ENCODE measurements at regions not wholly inside any gene's neighbourhood (a gene's known extent, or its start where the extent isn't known, plus 50 kb on each side); places are given as distances from the start of the nearest gene placed in this dataset.

DNA sequence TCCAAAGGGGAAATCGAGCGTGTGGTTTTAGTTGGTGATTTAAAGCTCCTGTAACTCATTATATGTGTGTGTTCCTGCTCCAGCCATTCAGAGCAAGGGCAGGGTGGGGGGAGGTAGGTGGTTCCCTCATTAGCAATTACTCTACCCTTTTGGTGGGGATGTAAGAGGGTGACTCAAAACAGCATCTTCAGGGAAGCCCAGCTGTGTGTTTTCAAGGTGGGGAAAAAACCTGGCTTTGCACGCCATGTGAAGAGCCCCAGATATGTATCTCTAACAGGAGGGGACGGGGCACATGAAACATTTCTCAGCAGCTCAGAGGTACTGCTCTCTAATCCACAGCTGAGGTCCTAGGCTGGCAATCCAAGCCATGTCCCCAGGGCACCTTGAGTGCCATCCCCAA, 241.3 kb upstream of the ZFHX3 start:
- no peak for TF ChIP-seq POLR2A (IDR thresholded peaks at IDR 0.05)
- TF ChIP-seq CTCF (IDR thresholded peaks at IDR 0.05) = no peak
- TF ChIP-seq POLR2AphosphoS5 (IDR thresholded peaks at IDR 0.05) = no peak
- TF ChIP-seq EP300 (IDR thresholded peaks at IDR 0.05) = no peak

All from suprapubic skin (tissue), 4 donors.